ENCODE measurements at regions not wholly inside any gene's neighbourhood (a gene's known extent, or its start where the extent isn't known, plus 50 kb on each side); places are given as distances from the start of the nearest gene placed in this dataset.

GRCh38 chr10:125554016-125554703, 128.8 kb downstream of the TEX36 start:
- no peak overlapping the region for H3K27ac ChIP-seq (ENCODE audit: low read depth, low read length)

GRCh38 chr10:125553091-125553490, 129.9 kb downstream of the TEX36 start:
- H3K27ac ChIP-seq (ENCODE audit: low read depth, low read length), result no peak overlapping the region
- no peak overlapping the region for H3K4me2 ChIP-seq (ENCODE audit: low read length)
- H3K9ac ChIP-seq (ENCODE audit: low read length), result no peak overlapping the region
- H3K36me3 ChIP-seq (ENCODE audit: control insufficient read depth, insufficient read depth, low read length), result no peaks in the 10 kb centered on the region
- no peaks in the 10 kb centered on the region for H3K79me2 ChIP-seq (ENCODE audit: control insufficient read depth, insufficient read depth, low read length)
- H2BK120ac ChIP-seq (ENCODE audit: low read depth, low read length), result no peak overlapping the region
- no peak overlapping the region for H2BK15ac ChIP-seq (replicated peaks; ENCODE audit: low read depth)
- no peak for DNase-seq
- no peaks in the 10 kb centered on the region for H3K27me3 ChIP-seq (ENCODE audit: insufficient read depth, low read length, poor library complexity)
- H3K23ac ChIP-seq (ENCODE audit: low read length), result no peak overlapping the region
- no peak overlapping the region for H3K56ac ChIP-seq (ENCODE audit: low read length)
- WGBS (ENCODE audit: extremely low coverage, insufficient coverage, low lambda C conversion rate), result no CpG with 5 or more reads among the region's 2 CpGs
- no peak overlapping the region for H3K4me3 ChIP-seq (ENCODE audit: low read length)
- H3K4me1 ChIP-seq (ENCODE audit: control insufficient read depth, low read depth, low read length), result no peaks in the 10 kb centered on the region
- H3K79me1 ChIP-seq (ENCODE audit: low read length), result no peaks in the 10 kb centered on the region
- H4K5ac ChIP-seq (ENCODE audit: low read length), result no peak overlapping the region
- no peak overlapping the region for H2BK5ac ChIP-seq (ENCODE audit: low read length)
- no peak overlapping the region for H4K8ac ChIP-seq (ENCODE audit: low read depth, low read length)
- no peak overlapping the region for H3K4ac ChIP-seq (ENCODE audit: low read depth, low read length)
- H2AK5ac ChIP-seq (ENCODE audit: low read length), result no peak overlapping the region
- H3K18ac ChIP-seq (ENCODE audit: low read length), result no peak overlapping the region

More at GRCh38 chr10:125554016-125554703, 128.8 kb downstream of the TEX36 start:
- no peaks in the 10 kb centered on the region for H3K36me3 ChIP-seq (ENCODE audit: control insufficient read depth, insufficient read depth, low read length)
- no peak overlapping the region for H2BK5ac ChIP-seq (ENCODE audit: low read length)
- H3K79me2 ChIP-seq (ENCODE audit: control insufficient read depth, insufficient read depth, low read length), result no peaks in the 10 kb centered on the region
- WGBS (ENCODE audit: extremely low coverage, insufficient coverage, low lambda C conversion rate), result no CpG with 5 or more reads among the region's 10 CpGs
- no peak overlapping the region for H4K8ac ChIP-seq (ENCODE audit: low read depth, low read length)
- H3K9ac ChIP-seq (ENCODE audit: low read length), result no peak overlapping the region
- no peak for DNase-seq
- no peak overlapping the region for H2AK5ac ChIP-seq (ENCODE audit: low read length)
- H3K4me1 ChIP-seq (ENCODE audit: control insufficient read depth, low read depth, low read length), result no peaks in the 10 kb centered on the region
- no peak overlapping the region for H3K4me3 ChIP-seq (ENCODE audit: low read length)
- no peak overlapping the region for H2BK120ac ChIP-seq (ENCODE audit: low read depth, low read length)
- no peak overlapping the region for H2BK15ac ChIP-seq (replicated peaks; ENCODE audit: low read depth)
- H4K5ac ChIP-seq (ENCODE audit: low read length), result no peak overlapping the region
- H3K27me3 ChIP-seq (ENCODE audit: insufficient read depth, low read length, poor library complexity), result no peaks in the 10 kb centered on the region
- no peak overlapping the region for H3K4me2 ChIP-seq (ENCODE audit: low read length)
- no peaks in the 10 kb centered on the region for H3K79me1 ChIP-seq (ENCODE audit: low read length)
- H3K18ac ChIP-seq (ENCODE audit: low read length), result no peak overlapping the region
- no peak overlapping the region for H3K56ac ChIP-seq (ENCODE audit: low read length)
- H3K23ac ChIP-seq (ENCODE audit: low read length), result no peak overlapping the region
- H3K4ac ChIP-seq (ENCODE audit: low read depth, low read length), result no peak overlapping the region

- no peaks in the 10 kb centered on the region for H3K36me3 ChIP-seq (ENCODE audit: control insufficient read depth, insufficient read depth, low read length)
- H3K27ac ChIP-seq (ENCODE audit: low read depth, low read length), result no peak overlapping the region
- no peak overlapping the region for H2BK120ac ChIP-seq (ENCODE audit: low read depth, low read length)
- H3K18ac ChIP-seq (ENCODE audit: low read length), result no peak overlapping the region
- no peak overlapping the region for H2BK5ac ChIP-seq (ENCODE audit: low read length)
- no peak overlapping the region for H3K9ac ChIP-seq (ENCODE audit: low read length)
- H3K79me1 ChIP-seq (ENCODE audit: low read length), result no peaks in the 10 kb centered on the region
- H2BK15ac ChIP-seq (replicated peaks; ENCODE audit: low read depth), result no peak overlapping the region
- H3K27me3 ChIP-seq (ENCODE audit: insufficient read depth, low read length, poor library complexity), result no peaks in the 10 kb centered on the region
- H4K5ac ChIP-seq (ENCODE audit: low read length), result no peak overlapping the region
- DNase-seq, result no peak
- no peaks in the 10 kb centered on the region for H3K4me1 ChIP-seq (ENCODE audit: control insufficient read depth, low read depth, low read length)
- no peak overlapping the region for H3K23ac ChIP-seq (ENCODE audit: low read length)
- H3K4me2 ChIP-seq (ENCODE audit: low read length), result no peak overlapping the region
- no peaks in the 10 kb centered on the region for H3K79me2 ChIP-seq (ENCODE audit: control insufficient read depth, insufficient read depth, low read length)
- WGBS (ENCODE audit: extremely low coverage, insufficient coverage, low lambda C conversion rate), result no CpG with 5 or more reads among the region's 4 CpGs
- H3K4ac ChIP-seq (ENCODE audit: low read depth, low read length), result no peak overlapping the region
- no peak overlapping the region for H3K56ac ChIP-seq (ENCODE audit: low read length)
- H4K8ac ChIP-seq (ENCODE audit: low read depth, low read length), result no peak overlapping the region
- no peak overlapping the region for H2AK5ac ChIP-seq (ENCODE audit: low read length)
- H3K4me3 ChIP-seq (ENCODE audit: low read length), result no peak overlapping the region
These were observed 131.7 kb downstream of the TEX36 start for GRCh38 chr10:125551247-125551646.

- DNase-seq, result no peak
- no peak overlapping the region for H2BK120ac ChIP-seq (ENCODE audit: low read depth, low read length)
- no peak overlapping the region for H3K4me2 ChIP-seq (ENCODE audit: low read length)
- H3K56ac ChIP-seq (ENCODE audit: low read length), result no peak overlapping the region
- H3K23ac ChIP-seq (ENCODE audit: low read length), result no peak overlapping the region
- H3K4me3 ChIP-seq (ENCODE audit: low read length), result no peak overlapping the region
- no peak overlapping the region for H2BK5ac ChIP-seq (ENCODE audit: low read length)
- no peak overlapping the region for H2AK5ac ChIP-seq (ENCODE audit: low read length)
- no CpG with 5 or more reads among the region's 3 CpGs for WGBS (ENCODE audit: extremely low coverage, insufficient coverage, low lambda C conversion rate)
- H3K79me1 ChIP-seq (ENCODE audit: low read length), result no peaks in the 10 kb centered on the region
- no peak overlapping the region for H3K9ac ChIP-seq (ENCODE audit: low read length)
- no peak overlapping the region for H3K4ac ChIP-seq (ENCODE audit: low read depth, low read length)
- no peaks in the 10 kb centered on the region for H3K79me2 ChIP-seq (ENCODE audit: control insufficient read depth, insufficient read depth, low read length)
- H3K18ac ChIP-seq (ENCODE audit: low read length), result no peak overlapping the region
- no peak overlapping the region for H2BK15ac ChIP-seq (replicated peaks; ENCODE audit: low read depth)
- no peaks in the 10 kb centered on the region for H3K27me3 ChIP-seq (ENCODE audit: insufficient read depth, low read length, poor library complexity)
- H4K8ac ChIP-seq (ENCODE audit: low read depth, low read length), result no peak overlapping the region
- H3K4me1 ChIP-seq (ENCODE audit: control insufficient read depth, low read depth, low read length), result no peaks in the 10 kb centered on the region
- no peak overlapping the region for H3K27ac ChIP-seq (ENCODE audit: low read depth, low read length)
- no peaks in the 10 kb centered on the region for H3K36me3 ChIP-seq (ENCODE audit: control insufficient read depth, insufficient read depth, low read length)
- no peak overlapping the region for H4K5ac ChIP-seq (ENCODE audit: low read length)
These were observed 132.6 kb downstream of the TEX36 start for GRCh38 chr10:125550362-125550761.

- H2BK120ac ChIP-seq (ENCODE audit: low read depth, low read length), result no peak overlapping the region
- DNase-seq, result no peak
These were observed 133.3 kb downstream of the TEX36 start for GRCh38 chr10:125549653-125550052.

GRCh38 chr10:125548878-125549277, 134.1 kb downstream of the TEX36 start:
- H3K27ac ChIP-seq (ENCODE audit: low read depth, low read length), result no peak overlapping the region
- H3K56ac ChIP-seq (ENCODE audit: low read length), result no peak overlapping the region
- no peaks in the 10 kb centered on the region for H3K79me2 ChIP-seq (ENCODE audit: control insufficient read depth, insufficient read depth, low read length)
- H3K4ac ChIP-seq (ENCODE audit: low read depth, low read length), result no peak overlapping the region
- H3K4me2 ChIP-seq (ENCODE audit: low read length), result no peak overlapping the region
- no peak overlapping the region for H2AK5ac ChIP-seq (ENCODE audit: low read length)
- H3K4me3 ChIP-seq (ENCODE audit: low read length), result no peak overlapping the region
- no peak overlapping the region for H3K9ac ChIP-seq (ENCODE audit: low read length)
- H3K23ac ChIP-seq (ENCODE audit: low read length), result no peak overlapping the region
- no peak overlapping the region for H3K18ac ChIP-seq (ENCODE audit: low read length)
- H3K36me3 ChIP-seq (ENCODE audit: control insufficient read depth, insufficient read depth, low read length), result no peaks in the 10 kb centered on the region
- H4K5ac ChIP-seq (ENCODE audit: low read length), result no peak overlapping the region
- no peaks in the 10 kb centered on the region for H3K4me1 ChIP-seq (ENCODE audit: control insufficient read depth, low read depth, low read length)
- no peak for DNase-seq
- H2BK15ac ChIP-seq (replicated peaks; ENCODE audit: low read depth), result no peak overlapping the region
- H2BK120ac ChIP-seq (ENCODE audit: low read depth, low read length), result no peak overlapping the region
- no CpG with 5 or more reads among the region's 7 CpGs for WGBS (ENCODE audit: extremely low coverage, insufficient coverage, low lambda C conversion rate)
- H3K27me3 ChIP-seq (ENCODE audit: insufficient read depth, low read length, poor library complexity), result no peaks in the 10 kb centered on the region
- no peak overlapping the region for H2BK5ac ChIP-seq (ENCODE audit: low read length)
- H3K79me1 ChIP-seq (ENCODE audit: low read length), result no peaks in the 10 kb centered on the region
- no peak overlapping the region for H4K8ac ChIP-seq (ENCODE audit: low read depth, low read length)

More at GRCh38 chr10:125549653-125550052, 133.3 kb downstream of the TEX36 start:
- no peak overlapping the region for H4K5ac ChIP-seq (ENCODE audit: low read length)
- no CpG with 5 or more reads among the region's 7 CpGs for WGBS (ENCODE audit: extremely low coverage, insufficient coverage, low lambda C conversion rate)
- H3K4me1 ChIP-seq (ENCODE audit: control insufficient read depth, low read depth, low read length), result no peaks in the 10 kb centered on the region
- no peak overlapping the region for H4K8ac ChIP-seq (ENCODE audit: low read depth, low read length)
- no peak overlapping the region for H3K27ac ChIP-seq (ENCODE audit: low read depth, low read length)
- no peak overlapping the region for H2BK5ac ChIP-seq (ENCODE audit: low read length)
- no peak overlapping the region for H3K18ac ChIP-seq (ENCODE audit: low read length)
- no peak overlapping the region for H3K23ac ChIP-seq (ENCODE audit: low read length)
- H2BK15ac ChIP-seq (replicated peaks; ENCODE audit: low read depth), result no peak overlapping the region
- H3K4me3 ChIP-seq (ENCODE audit: low read length), result no peak overlapping the region
- no peaks in the 10 kb centered on the region for H3K36me3 ChIP-seq (ENCODE audit: control insufficient read depth, insufficient read depth, low read length)
- no peaks in the 10 kb centered on the region for H3K27me3 ChIP-seq (ENCODE audit: insufficient read depth, low read length, poor library complexity)
- H3K4me2 ChIP-seq (ENCODE audit: low read length), result no peak overlapping the region
- H3K79me2 ChIP-seq (ENCODE audit: control insufficient read depth, insufficient read depth, low read length), result no peaks in the 10 kb centered on the region
- H3K56ac ChIP-seq (ENCODE audit: low read length), result no peak overlapping the region
- H3K79me1 ChIP-seq (ENCODE audit: low read length), result no peaks in the 10 kb centered on the region
- no peak overlapping the region for H2AK5ac ChIP-seq (ENCODE audit: low read length)
- no peak overlapping the region for H3K9ac ChIP-seq (ENCODE audit: low read length)
- no peak overlapping the region for H3K4ac ChIP-seq (ENCODE audit: low read depth, low read length)

All from mesendoderm (in vitro differentiated cells).